Stimulated activated naive CD8-positive, alpha-beta T cell treated with anti-CD3 and anti-CD28 coated beads, Interleukin-15, Interleukin-2, amounts not matched to agents 100 U/mL and 50 U/mL, for 24 hours (primary cell): ENCODE measurements at regions not wholly inside any gene's neighbourhood (a gene's known extent, or its start where the extent isn't known, plus 50 kb on each side); places are given as distances from the start of the nearest gene placed in this dataset.
"Not testable (repeated sequence)": the region's sequence is repeated elsewhere in the genome, so short reads cannot be mapped to it uniquely, and the experiment has no call there.

Source experiments
- ATAC-seq: fragments of 150-1000 bp; cut with Tn5 transposase; one replicate; pipeline ENCODE4 v1.10.0; 2021
- DNase-seq: peaks from one replicate; pipeline ENCODE4 v3.0.0; 2021

- ATAC-seq, result no peak
- no peak for DNase-seq
These were observed 124.7 kb upstream of the TMEM164 start for GRCh38 chrX:109878236-109878635.

DNA sequence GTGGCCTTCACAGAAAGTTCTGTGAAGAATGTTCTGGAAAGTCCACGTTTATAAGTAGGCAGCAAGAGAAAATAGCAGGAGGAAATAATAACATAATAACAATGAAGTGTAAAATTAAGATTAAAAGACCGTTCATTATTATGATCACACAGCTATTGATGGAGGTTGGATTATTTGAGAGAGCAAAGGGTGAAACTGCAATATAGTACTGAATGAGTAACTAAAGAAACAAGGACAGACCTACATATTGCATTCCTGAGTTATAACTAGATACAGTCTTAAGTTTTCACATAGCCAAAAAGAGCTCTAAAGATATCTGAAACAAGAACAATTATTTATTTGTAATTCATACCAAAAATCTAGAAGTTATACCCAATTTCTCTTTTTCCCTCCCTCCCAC lies 122.9 kb upstream of the TMEM164 start:
- DNase-seq, result no peak
- no peak for ATAC-seq

DNA sequence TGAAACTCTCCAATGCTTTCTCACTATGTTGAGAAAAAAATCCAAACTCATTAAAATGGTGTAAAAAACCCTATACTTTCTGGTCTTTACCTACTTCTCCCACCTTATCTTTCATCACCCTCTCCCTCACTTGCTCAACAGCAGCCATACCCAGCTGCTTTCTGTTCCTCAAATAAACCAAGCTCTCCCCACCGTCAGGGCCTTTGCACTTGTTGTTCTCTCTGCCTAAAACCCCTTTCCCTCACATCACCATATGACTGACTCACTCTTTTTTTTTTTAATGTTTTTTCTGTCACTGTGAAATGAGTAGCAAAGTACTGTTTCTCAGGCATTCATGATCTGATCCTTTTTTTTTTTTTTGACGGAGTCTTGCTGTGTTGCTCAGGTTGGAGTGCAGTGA lies 122.3 kb upstream of the TMEM164 start:
- ATAC-seq (no peak), DNase-seq (no peak)

- DNase-seq, result peak; percentile 28
- no peak for ATAC-seq
These were observed 116.7 kb upstream of the TMEM164 start for GRCh38 chrX:109886122-109886761.

GRCh38 chrX:109889289-109890006 lies 113.5 kb upstream of the TMEM164 start:
- ATAC-seq (peak; percentile 36), DNase-seq (no peak)

GRCh38 chrX:109890300-109890699 lies 112.6 kb upstream of the TMEM164 start:
- no peak for DNase-seq

GRCh38 chrX:109890910-109891502 lies 111.9 kb upstream of the TMEM164 start:
- ATAC-seq (peak; percentile 36), DNase-seq (peak; percentile 47)

More at GRCh38 chrX:109890300-109890699, 112.6 kb upstream of the TMEM164 start:
- ATAC-seq, result no peak

DNA sequence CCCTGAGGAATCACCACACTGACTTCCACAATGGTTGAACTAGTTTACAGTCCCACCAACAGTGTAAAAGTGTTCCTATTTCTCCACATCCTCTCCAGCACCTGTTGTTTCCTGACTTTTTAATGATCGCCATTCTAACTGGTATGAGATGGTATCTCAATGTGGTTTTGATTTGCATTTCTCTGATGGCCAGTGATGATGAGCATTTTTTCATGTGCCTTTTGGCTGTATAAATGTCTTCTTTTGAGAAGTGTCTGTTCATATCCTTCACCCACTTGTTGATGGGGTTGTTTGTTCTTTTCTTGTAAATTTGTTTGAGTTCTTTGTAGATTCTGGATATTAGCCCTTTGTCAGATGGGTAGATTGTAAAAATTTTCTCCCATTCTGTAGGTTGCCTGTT lies 106.9 kb upstream of the TMEM164 start:
- not testable (repeated sequence) for DNase-seq, ATAC-seq

DNA sequence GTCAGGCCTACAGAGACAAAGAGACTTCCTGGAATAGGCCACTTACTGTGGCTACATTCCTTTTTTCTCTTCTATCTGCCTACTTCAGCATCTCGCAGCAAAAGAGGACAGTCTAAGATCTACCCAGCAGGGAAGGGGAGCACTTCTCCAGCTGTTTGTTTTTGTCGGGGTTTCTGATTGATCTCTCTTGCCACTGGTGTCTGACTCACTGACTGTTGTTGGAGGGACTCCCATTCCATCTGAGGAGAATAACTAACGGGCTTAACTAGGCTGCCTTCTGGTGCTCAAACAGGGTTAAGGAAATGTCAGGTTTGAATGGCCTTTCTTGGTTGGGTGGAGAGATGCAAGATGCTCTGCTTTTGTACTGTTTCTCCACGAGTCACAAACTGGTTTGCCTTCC lies 100.2 kb upstream of the TMEM164 start:
- DNase-seq (no peak), ATAC-seq (no peak)

DNA sequence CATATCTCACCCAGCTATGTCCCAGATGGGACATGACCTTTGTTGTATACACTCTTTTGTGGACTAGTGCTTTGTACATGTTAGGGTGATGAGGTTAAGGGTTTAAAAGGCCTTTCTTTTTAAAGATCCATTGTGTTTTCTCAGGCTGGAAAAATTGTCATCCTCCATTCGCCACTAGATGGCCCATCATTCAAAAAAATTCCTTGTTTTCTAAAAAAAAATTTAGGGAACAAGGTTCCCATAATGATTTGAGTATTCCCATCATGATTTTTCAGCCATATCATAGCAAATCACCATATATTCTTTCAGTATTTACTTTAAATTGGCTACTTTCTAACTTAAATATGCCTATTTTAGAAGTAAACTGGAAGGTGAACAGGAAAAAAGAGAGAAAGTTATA lies 91.9 kb upstream of the TMEM164 start:
- ATAC-seq (no peak), DNase-seq (no peak)

DNA sequence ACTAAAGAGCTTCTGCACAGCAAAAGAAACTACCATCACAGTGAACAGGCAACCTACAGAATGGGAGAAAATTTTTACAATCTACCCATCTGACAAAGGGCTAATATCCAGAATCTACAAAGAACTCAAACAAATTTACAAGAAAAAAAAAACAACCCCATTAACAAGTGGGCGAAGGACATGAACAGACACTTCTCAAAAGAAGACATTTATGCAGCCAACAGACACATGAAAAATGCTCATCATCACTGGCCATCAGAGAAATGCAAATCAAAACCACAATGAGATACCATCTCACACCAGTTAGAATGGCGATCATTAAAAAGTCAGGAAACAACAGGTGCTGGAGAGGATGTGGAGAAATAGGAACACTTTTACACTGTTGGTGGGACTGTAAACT lies 89.9 kb upstream of the TMEM164 start:
- not testable (repeated sequence) for ATAC-seq, DNase-seq

- ATAC-seq (no peak), DNase-seq (no peak)
These were observed 88.6 kb upstream of the TMEM164 start for GRCh38 chrX:109914114-109914849.

GRCh38 chrX:109918753-109919152 lies 84.2 kb upstream of the TMEM164 start:
- no peak for DNase-seq
- no peak for ATAC-seq

DNA sequence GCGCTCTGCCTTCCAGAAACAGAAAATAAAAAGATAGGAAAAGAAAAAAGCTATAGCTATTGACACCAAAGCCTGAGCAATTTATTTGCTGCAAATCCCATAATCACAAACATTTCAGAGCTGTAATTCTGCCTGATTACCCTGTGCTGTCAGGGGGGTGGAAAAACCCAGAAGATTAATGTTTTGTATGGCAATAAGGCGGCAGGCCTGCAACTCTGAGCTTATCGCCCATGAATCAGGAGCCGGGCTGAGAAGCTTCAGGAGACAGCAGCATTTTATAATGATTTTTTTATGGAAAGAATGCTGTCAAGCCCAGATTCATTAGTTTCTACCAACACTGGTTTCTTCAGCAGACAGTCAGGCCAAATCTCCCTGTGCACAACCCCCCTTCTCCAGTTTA lies 82.6 kb upstream of the TMEM164 start:
- no peak for DNase-seq

DNA sequence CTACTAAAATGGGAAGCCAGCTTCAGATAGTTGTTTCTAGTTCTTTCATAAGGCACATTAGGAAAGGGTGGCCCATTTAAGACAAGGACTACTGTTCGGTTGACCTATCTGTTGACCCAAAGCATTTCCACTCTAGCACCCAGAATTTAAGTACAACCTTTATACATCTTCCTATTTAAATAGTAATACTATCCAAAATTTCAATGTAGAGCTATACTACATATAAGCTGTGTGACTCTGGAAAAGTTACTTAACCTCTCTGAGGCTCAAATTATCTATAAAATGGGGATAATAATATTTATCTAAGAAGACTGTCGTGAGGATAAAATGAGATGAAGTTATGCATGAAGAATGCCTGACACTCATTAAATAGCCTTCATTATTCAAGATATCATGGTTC lies 82.0 kb upstream of the TMEM164 start:
- ATAC-seq (no peak), DNase-seq (no peak)

More for the DNA sequence above, 82.6 kb upstream of the TMEM164 start:
- ATAC-seq, result no peak

GRCh38 chrX:109922190-109922589 lies 80.7 kb upstream of the TMEM164 start:
- ATAC-seq, result no peak
- no peak for DNase-seq

DNA sequence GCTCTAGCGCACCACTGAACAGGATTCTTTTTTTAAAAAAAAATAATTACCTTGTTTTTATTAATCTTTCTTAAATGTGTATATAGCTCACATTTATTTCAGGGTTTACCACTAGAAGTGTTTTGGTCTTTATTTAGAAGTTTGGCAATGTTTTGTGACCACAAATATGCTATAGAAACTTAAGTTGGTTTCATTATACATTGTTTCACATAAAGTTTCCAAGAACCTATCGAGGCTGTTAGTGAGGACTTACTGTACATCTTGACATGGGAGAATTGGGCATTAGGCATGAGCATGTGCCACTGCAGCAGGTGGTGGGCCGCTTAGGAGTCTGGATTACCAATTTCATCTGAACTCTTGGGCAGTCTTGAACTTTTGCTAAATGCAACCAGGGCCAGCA lies 77.9 kb upstream of the TMEM164 start:
- not testable (repeated sequence) for DNase-seq, ATAC-seq

- DNase-seq (no peak), ATAC-seq (no peak)
These were observed 77.3 kb upstream of the TMEM164 start for GRCh38 chrX:109925656-109926055.

GRCh38 chrX:109926118-109926517 lies 76.8 kb upstream of the TMEM164 start:
- DNase-seq (no peak), ATAC-seq (no peak)

DNA sequence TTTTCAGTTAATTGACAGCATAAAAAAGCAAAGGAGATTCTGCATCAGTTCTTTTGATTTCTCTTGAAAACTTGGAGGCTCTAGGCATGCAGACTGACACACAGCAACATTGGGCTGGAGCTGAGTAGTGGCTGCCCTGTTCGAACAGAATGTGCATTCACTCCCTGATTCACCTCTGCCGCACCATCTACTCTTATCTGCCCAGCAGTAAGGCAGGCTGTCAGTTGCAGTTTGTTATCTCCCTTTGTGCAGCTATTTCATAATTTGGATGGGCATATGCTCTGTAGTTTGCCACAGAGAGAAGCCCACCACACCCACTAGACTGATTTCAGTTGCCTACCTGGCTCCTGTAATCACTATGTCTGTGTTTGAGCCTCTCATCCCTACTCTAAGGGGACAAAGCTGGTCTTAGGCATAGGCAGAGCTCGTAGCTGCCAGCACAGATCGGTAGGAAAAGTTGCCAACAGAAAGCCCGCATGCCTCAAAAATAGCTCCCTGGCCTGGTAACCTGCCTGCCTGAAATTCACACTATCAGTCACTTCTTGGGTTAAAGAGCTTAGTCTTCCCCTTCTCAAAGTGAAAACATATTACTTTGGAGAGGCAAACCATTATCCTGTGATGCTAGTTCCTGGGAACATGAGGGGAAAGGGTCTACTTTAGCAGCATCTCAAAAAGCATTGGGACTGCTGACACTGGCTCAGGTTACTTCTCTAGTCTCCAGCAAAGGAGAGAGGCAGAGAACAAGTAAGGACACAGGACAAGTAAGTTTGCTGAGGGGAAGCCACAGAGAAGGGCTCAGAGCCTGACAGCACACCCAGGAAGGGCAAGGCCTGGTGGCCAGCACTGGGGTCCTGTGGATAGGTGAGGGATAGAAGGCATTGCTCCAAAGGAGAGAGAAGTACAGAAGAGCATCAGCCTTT lies 75.9 kb upstream of the TMEM164 start:
- DNase-seq (no peak), ATAC-seq (no peak)

GRCh38 chrX:109927663-109928273 lies 75.1 kb upstream of the TMEM164 start:
- DNase-seq (no peak), ATAC-seq (no peak)
